IMR-90 (cell line): ENCODE measurements at regions not wholly inside any gene's neighbourhood (a gene's known extent, or its start where the extent isn't known, plus 50 kb on each side); places are given as distances from the start of the nearest gene placed in this dataset.

ENCODE experiments used
- ATAC-seq: fragments of 200-7000 bp; cut with Tn5 transposase; 2 replicates; pipeline ENCODE4 v1.9.1; 2020; ENCODE audit warnings: low read depth, mild to moderate bottlenecking, moderate library complexity
- BruUV-seq: library from RNA; stranded (reverse); fragments of 400-500 nt; replicated peaks from 2 replicates; lab custom pipeline; 2021; lab: Mats Ljungman, UMichigan
- CTCF ChIA-PET: fragments of 300-600 bp; formaldehyde crosslinking; extraction: SDS; loops from one replicate; lab custom pipeline; 2021; ENCODE audit warnings: antibody characterized with exemption; lab: Yijun Ruan, JAX
- POLR2A ChIA-PET: fragments of 300-600 bp; sonication (Branson Sonifier 250); formaldehyde crosslinking; loops from one replicate; lab custom pipeline; 2022; ENCODE audit warnings: antibody characterized with exemption; ENCODE audit not compliant: unreplicated experiment; lab: Charles Lee
- DNase-seq: peaks from one replicate; pipeline ENCODE4 v3.0.0; 2013
- H2AFZ ChIP-seq: replicated peaks from 2 replicates; pipeline ENCODE3; 2013; ENCODE audit warnings: low read length, mild to moderate bottlenecking; ENCODE audit not compliant: poor library complexity
- H2AK5ac ChIP-seq: 2 replicates; pipeline ENCODE4 v1.6.1; 2013; ENCODE audit warnings: low read depth, low read length, inconsistent platforms
- H2AK9ac ChIP-seq: replicated peaks from 2 replicates; pipeline ENCODE3; 2013; ENCODE audit warnings: mild to moderate bottlenecking, low read depth, low read length, moderate library complexity; ENCODE audit not compliant: poor library complexity
- H2BK120ac ChIP-seq: 2 replicates; pipeline ENCODE4 v1.6.1; 2013; ENCODE audit warnings: low read depth, low read length, inconsistent platforms
- H2BK15ac ChIP-seq: 3 replicates; pipeline ENCODE4 v1.6.1; 2013; ENCODE audit warnings: low read depth, low read length, inconsistent platforms
- H2BK20ac ChIP-seq: 2 replicates; pipeline ENCODE4 v1.6.1; 2013; ENCODE audit warnings: low read depth, mild to moderate bottlenecking, inconsistent platforms, low read length, moderate library complexity
- H2BK5ac ChIP-seq: 2 replicates; pipeline ENCODE4 v1.6.1; 2013; ENCODE audit warnings: mild to moderate bottlenecking, low read depth, low read length, inconsistent platforms; ENCODE audit not compliant: poor library complexity, severe bottlenecking
- H3K14ac ChIP-seq: replicated peaks from 2 replicates; pipeline ENCODE4 v1.6.1; 2013; ENCODE audit warnings: low read depth, low read length, inconsistent platforms
- H3K18ac ChIP-seq: 2 replicates; pipeline ENCODE4 v1.6.1; 2013; ENCODE audit warnings: low read depth, low read length, control low read depth
- H3K23ac ChIP-seq: 2 replicates; pipeline ENCODE4 v1.6.1; 2013; ENCODE audit warnings: low read depth, low read length, inconsistent platforms
- H3K27ac ChIP-seq: 2 replicates; pipeline ENCODE4 v1.5.1; 2013; ENCODE audit warnings: mild to moderate bottlenecking, control low read depth, low read length; ENCODE audit not compliant: insufficient read depth
- H3K27me3 ChIP-seq: 2 replicates; pipeline ENCODE4 v1.6.1; 2013; ENCODE audit warnings: low read length; ENCODE audit not compliant: control insufficient read depth, insufficient read depth
- H3K36me3 ChIP-seq: 2 replicates; pipeline ENCODE4 v1.6.1; 2013; ENCODE audit warnings: low read length, mixed read lengths; ENCODE audit not compliant: control insufficient read depth, insufficient read depth
- H3K4ac ChIP-seq: 2 replicates; pipeline ENCODE4 v1.6.1; 2013; ENCODE audit warnings: low read depth, low read length, inconsistent platforms
- H3K4me1 ChIP-seq: 2 replicates; pipeline ENCODE4 v1.6.1; 2013; ENCODE audit warnings: low read length, mixed read lengths; ENCODE audit not compliant: control insufficient read depth, insufficient read depth
- H3K4me2 ChIP-seq: 2 replicates; pipeline ENCODE4 v1.6.1; 2013; ENCODE audit warnings: low read depth, mild to moderate bottlenecking, control low read depth, low read length, moderate library complexity
- H3K4me3 ChIP-seq: 2 replicates; pipeline ENCODE4 v1.5.1; 2013; ENCODE audit warnings: low read depth, mild to moderate bottlenecking, control low read depth, low read length, moderate library complexity; ENCODE audit not compliant: insufficient read depth
- H3K56ac ChIP-seq: 2 replicates; pipeline ENCODE4 v1.6.1; 2013; ENCODE audit warnings: low read length, inconsistent platforms; ENCODE audit not compliant: insufficient read depth; ENCODE audit errors: extremely low read depth
- H3K79me1 ChIP-seq, 2 experiments: 2 replicates each; pipeline ENCODE4 v1.6.1; 2013; ENCODE audit warnings: low read length in 2 of 2, inconsistent platforms in 1 of 2, low read depth in 1 of 2
- H3K9ac ChIP-seq: 2 replicates; pipeline ENCODE4 v1.6.1; 2013; ENCODE audit warnings: low read depth, low read length, control low read depth
- H3K9me1 ChIP-seq: 2 replicates; pipeline ENCODE4 v1.6.1; 2013; ENCODE audit warnings: low read length, inconsistent platforms; ENCODE audit not compliant: insufficient read depth
- H3K9me3 ChIP-seq: 2 replicates; pipeline ENCODE4 v1.6.1; 2013; ENCODE audit warnings: low read length; ENCODE audit not compliant: control insufficient read depth, insufficient read depth
- H4K20me1 ChIP-seq: 2 replicates; pipeline ENCODE4 v1.6.1; 2013; ENCODE audit warnings: low read length, inconsistent platforms; ENCODE audit not compliant: insufficient read depth
- H4K5ac ChIP-seq: 2 replicates; pipeline ENCODE4 v1.6.1; 2013; ENCODE audit warnings: mild to moderate bottlenecking, low read depth, low read length, control low read depth
- H4K8ac ChIP-seq, 2 experiments: 2 replicates each; pipeline ENCODE4 v1.6.1; 2013; ENCODE audit warnings: low read depth in 2 of 2, low read length in 2 of 2, control low read depth in 1 of 2, inconsistent platforms in 1 of 2
- H4K91ac ChIP-seq: 2 replicates; pipeline ENCODE4 v1.6.1; 2013; ENCODE audit warnings: low read depth, low read length, inconsistent platforms; ENCODE audit not compliant: insufficient read depth
- BHLHE40 ChIP-seq: fragments of 150-350 bp; IDR thresholded peaks from 2 replicates; pipeline ENCODE4 v1.6.1; 2016; ENCODE audit warnings: mild to moderate bottlenecking, low read depth, low read length
- CEBPB ChIP-seq: IDR thresholded peaks from 2 replicates; pipeline ENCODE4 v1.6.1; 2012; ENCODE audit warnings: low read depth, low read length, improper control_type of control experiment
- MXI1 ChIP-seq: IDR thresholded peaks from 2 replicates; pipeline ENCODE4 v1.6.1; 2012; ENCODE audit warnings: low read depth, mild to moderate bottlenecking, low read length, moderate library complexity, borderline replicate concordance
- NFE2L2 ChIP-seq: fragments of 150-350 bp; IDR thresholded peaks from 2 replicates; pipeline ENCODE4 v1.6.1; 2016; ENCODE audit warnings: low read depth, mild to moderate bottlenecking, low read length
- POLR2A ChIP-seq: IDR thresholded peaks from 2 replicates; pipeline ENCODE4 v1.6.1; 2012; ENCODE audit warnings: mild to moderate bottlenecking, low read depth, low read length
- RAD21 ChIP-seq: IDR thresholded peaks from 2 replicates; pipeline ENCODE4 v1.6.1; 2012; ENCODE audit warnings: low read length, improper control_type of control experiment
- WGBS, 2 experiments: methylation state at CpG; one replicate each; pipeline versions ENCODE4 v1.1.5 to v1.1.7; 2013; ENCODE audit warnings: missing lambda C conversion rate in 2 of 2; ENCODE audit not compliant: insufficient read length in 1 of 2; ENCODE audit errors: extremely low coverage in 2 of 2; 5-methylcytosine and 5-hydroxymethylcytosine counted together
- dilution Hi-C: fragments of 300-500 bp; cut with HindIII; formaldehyde crosslinking; loops from one replicate; pipeline ENCODE4 v1.14.3; 2018; ENCODE audit warnings: low sequenced_read_pairs; ENCODE audit not compliant: unreplicated experiment
- in situ Hi-C: fragments of 300-500 bp; cut with MboI; formaldehyde crosslinking; loops from 3 replicates; pipeline ENCODE4 v1.14.3; 2019; ENCODE audit warnings: low sequenced_read_pairs, inconsistent platforms, mixed read lengths
- intact Hi-C: fragments of 100-400 bp; cut with micrococcal nuclease; formaldehyde crosslinking; loops from 2 replicates; pipeline ENCODE4 v1.10.0; 2022

DNA sequence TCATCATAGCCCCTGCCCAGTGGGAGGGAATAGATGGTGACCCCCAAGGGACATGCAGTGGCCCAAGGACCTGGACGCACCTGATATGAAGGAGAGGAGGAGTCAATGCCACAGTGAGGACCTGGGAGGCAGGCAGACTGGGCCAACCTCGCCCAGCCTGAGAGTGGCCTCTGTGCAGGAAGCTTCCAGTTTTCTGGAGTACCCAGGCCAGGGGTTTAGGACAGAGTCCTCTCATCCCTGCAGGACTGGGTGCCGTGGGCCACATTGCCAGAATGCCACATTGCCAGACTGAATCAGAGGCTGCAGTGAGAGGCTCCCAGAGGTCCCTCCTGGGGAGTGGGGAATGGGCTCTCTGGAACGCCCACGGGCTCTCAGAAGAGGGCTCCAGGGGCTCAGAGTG lies 82.9 kb upstream of the VSTM2B start:
- Histone ChIP-seq H2BK15ac (no peak overlapping the region), H2AFZ (no peak overlapping the region), H2BK20ac (no peak overlapping the region), H3K4me1 (no peaks in the 10 kb centered on the region), H3K23ac (no peak overlapping the region), H3K56ac (no peak overlapping the region), H3K27me3 (no peaks in the 10 kb centered on the region), H3K9me1 (no peaks in the 10 kb centered on the region), H4K5ac (no peak overlapping the region), H2AK5ac (no peak overlapping the region), H3K18ac (no peak overlapping the region), H2AK9ac (no peak overlapping the region), H2BK120ac (no peak overlapping the region), H3K9ac (no peak overlapping the region), H3K4ac (no peak overlapping the region), H2BK5ac (no peak overlapping the region), H3K27ac (no peak overlapping the region), H3K9me3 (peaks cover 9% of the 10 kb centered on the region; the same call in 1 of the 2 replicates), H3K79me1 (no peaks in the 10 kb centered on the region), H4K91ac (no peak overlapping the region), H3K4me2 (no peak overlapping the region), H3K14ac (no peak overlapping the region), H4K8ac (no peak overlapping the region), H4K20me1 (no peaks in the 10 kb centered on the region), H3K4me3 (no peak overlapping the region), H3K36me3 (no peaks in the 10 kb centered on the region)
- BruUV-seq = no TSS peak
- TF ChIP-seq POLR2A = no peak
- TF ChIP-seq CEBPB = no peak
- TF ChIP-seq NFE2L2 = no peak
- TF ChIP-seq MXI1 = no peak
- TF ChIP-seq RAD21 = no peak
- no peak for TF ChIP-seq BHLHE40
- 80% methylated on average over 1 of the region's 5 CpGs; no CpG with 5 or more reads in 1 of the 2 experiments for WGBS, 2 experiments
- ATAC-seq (no peak), DNase-seq (no peak)
- dilution Hi-C loops (no loop called here), intact Hi-C loops (no loop called here), in situ Hi-C loops (no loop called here)
- POLR2A ChIA-PET = no interaction called here
- CTCF ChIA-PET = no interaction called here
